Peyer's patch (tissue), 4 donors: ENCODE measurements at regions not wholly inside any gene's neighbourhood (a gene's known extent, or its start where the extent isn't known, plus 50 kb on each side); places are given as distances from the start of the nearest gene placed in this dataset.

Source experiments
- DNase-seq, 3 donors: peaks; one replicate each; pipeline ENCODE4 v3.0.0-alpha.2; 2017 to 2019
- H3K27ac ChIP-seq, 4 donors: fragments of 200-600 bp; sonication (generic); one replicate each; pipeline ENCODE4 v1.5.1; 2016 to 2019
- H3K27me3 ChIP-seq, 2 donors: fragments of 200-600 bp; sonication (generic); one replicate each; pipeline ENCODE4 v1.5.1; 2019
- H3K36me3 ChIP-seq, 3 donors: fragments of 200-600 bp; sonication (generic); one replicate each; pipeline ENCODE4 v1.5.1; 2016 to 2019
- H3K4me1 ChIP-seq, 4 donors: fragments of 200-600 bp; sonication (generic); one replicate each; pipeline ENCODE4 v1.5.1; 2016 to 2019
- H3K4me3 ChIP-seq, 4 donors: fragments of 200-600 bp; sonication (generic); 1 replicate in 3 of 4; 2 replicates in 1 of 4; pipeline ENCODE4 v1.5.1; 2016 to 2019; ENCODE audit warnings: mild to moderate bottlenecking in 1 of 4
- H3K9me3 ChIP-seq, 4 donors: fragments of 200-600 bp; sonication (generic); one replicate each; pipeline ENCODE4 v1.5.1; 2016 to 2019; ENCODE audit warnings: mild to moderate bottlenecking in 1 of 4
- CTCF ChIP-seq, 6 experiments: fragments of 450-650 bp in 4 of 6; fragments of 200-600 bp in 2 of 6; sonication (generic) in 1 of 6; IDR thresholded peaks; one replicate each; pipeline ENCODE4 v1.5.1; 2017 to 2019; ENCODE audit warnings: antibody characterized with exemption in 6 of 6, mild to moderate bottlenecking in 3 of 6, moderate library complexity in 1 of 6
- POLR2A ChIP-seq, 2 donors: fragments of 450-650 bp; IDR thresholded peaks; one replicate each; pipeline ENCODE4 v1.5.1; 2017; ENCODE audit warnings: antibody characterized with exemption in 2 of 2, mild to moderate bottlenecking in 2 of 2, moderate library complexity in 2 of 2

- H3K9me3 ChIP-seq: no peaks in the 10 kb centered on the region
- H3K4me3 ChIP-seq: no peak overlapping the region
- no peak for DNase-seq
- no peaks in the 10 kb centered on the region for H3K36me3 ChIP-seq
- no peaks in the 10 kb centered on the region for H3K4me1 ChIP-seq
- no peaks in the 10 kb centered on the region for H3K27me3 ChIP-seq
- TF ChIP-seq POLR2A (IDR thresholded peaks at IDR 0.05) (no peak), CTCF (IDR thresholded peaks at IDR 0.05) (no peak)
- H3K27ac ChIP-seq: no peak overlapping the region
Measured at GRCh38 chr16:18059089-18059488, 277.4 kb downstream of the NPIPA8 start.

- H3K4me3 ChIP-seq: no peak overlapping the region
- no peak for TF ChIP-seq CTCF (IDR thresholded peaks at IDR 0.05)
- TF ChIP-seq POLR2A (IDR thresholded peaks at IDR 0.05): no peak
- H3K27ac ChIP-seq: no peak overlapping the region
- no peaks in the 10 kb centered on the region for H3K36me3 ChIP-seq
- no peaks in the 10 kb centered on the region for H3K27me3 ChIP-seq
- no peaks in the 10 kb centered on the region for H3K4me1 ChIP-seq
- no peaks in the 10 kb centered on the region for H3K9me3 ChIP-seq
- no peak for DNase-seq
Measured at GRCh38 chr16:18055411-18055916, 281.1 kb downstream of the NPIPA8 start.

- H3K27me3 ChIP-seq: no peaks in the 10 kb centered on the region
- no peaks in the 10 kb centered on the region for H3K36me3 ChIP-seq
- no peak for DNase-seq
- H3K4me1 ChIP-seq: peaks cover 0 to 8% (median 0%) of the 10 kb centered on the region in 4 donors
- no peak for TF ChIP-seq POLR2A (IDR thresholded peaks at IDR 0.05)
- no peak for TF ChIP-seq CTCF (IDR thresholded peaks at IDR 0.05)
- no peak overlapping the region for H3K27ac ChIP-seq
- H3K9me3 ChIP-seq: no peaks in the 10 kb centered on the region
- no peak overlapping the region for H3K4me3 ChIP-seq
Measured at GRCh38 chr16:18050777-18051176, 285.8 kb downstream of the NPIPA8 start.

GRCh38 chr16:18050234-18050633 lies 286.3 kb downstream of the NPIPA8 start:
- no peak for DNase-seq
- no peaks in the 10 kb centered on the region for H3K9me3 ChIP-seq
- H3K27me3 ChIP-seq: no peaks in the 10 kb centered on the region
- no peak overlapping the region for H3K4me3 ChIP-seq
- TF ChIP-seq POLR2A (IDR thresholded peaks at IDR 0.05) (no peak), CTCF (IDR thresholded peaks at IDR 0.05) (no peak)
- H3K4me1 ChIP-seq: peaks cover 0 to 8% (median 0%) of the 10 kb centered on the region in 4 donors
- no peaks in the 10 kb centered on the region for H3K36me3 ChIP-seq
- H3K27ac ChIP-seq: no peak overlapping the region

GRCh38 chr16:18049547-18050133 lies 286.9 kb downstream of the NPIPA8 start:
- Histone ChIP-seq H3K36me3 (no peaks in the 10 kb centered on the region), H3K27ac (no peak overlapping the region), H3K9me3 (no peaks in the 10 kb centered on the region), H3K4me1 (peaks cover 0 to 8% (median 0%) of the 10 kb centered on the region in 4 donors), H3K4me3 (no peak overlapping the region), H3K27me3 (no peaks in the 10 kb centered on the region)
- DNase-seq: no peak
- TF ChIP-seq CTCF (IDR thresholded peaks at IDR 0.05) (no peak), POLR2A (IDR thresholded peaks at IDR 0.05) (no peak)
